HepG2 (cell line): ENCODE measurements at regions not wholly inside any gene's neighbourhood (a gene's known extent, or its start where the extent isn't known, plus 50 kb on each side); places are given as distances from the start of the nearest gene placed in this dataset.

Source experiments
- ATAC-seq: fragments of 200-7000 bp; cut with Tn5 transposase; 3 replicates; pipeline ENCODE4 v1.9.1; 2020; ENCODE audit warnings: mild to moderate bottlenecking, moderate library complexity
- BruUV-seq: library from RNA; stranded (reverse); fragments of 400-500 nt; replicated peaks from 2 replicates; lab custom pipeline; 2021; lab: Mats Ljungman, UMichigan
- CTCF ChIA-PET: fragments of 300-600 bp; formaldehyde crosslinking; extraction: SDS; loops from one replicate; lab custom pipeline; 2021; ENCODE audit warnings: low total read pairs, inconsistent platforms, low intra/inter-chr PET ratio; lab: Yijun Ruan, JAX
- POLR2A ChIA-PET: fragments of 350-600 bp; sonication (Branson Sonifier 250); formaldehyde crosslinking; loops from one replicate; lab custom pipeline; 2020; ENCODE audit warnings: antibody characterized with exemption, inconsistent platforms; lab: Yijun Ruan, JAX
- DNase-seq: peaks from one replicate; pipeline ENCODE4 v3.0.0-alpha.2; 2015; ENCODE audit warnings: low spot score
- FAIRE-seq: peaks from 3 replicates; lab custom pipeline; 2011; peaks lifted over from hg19 to GRCh38; lab: Jason Lieb, UNC
- H2AFZ ChIP-seq: one replicate; pipeline ENCODE4 v1.6.1; 2011; ENCODE audit warnings: low read length, inconsistent platforms
- H3K27ac ChIP-seq: fragments of 300-600 bp; 3 replicates; pipeline ENCODE4 v1.8.0; 2011; ENCODE audit warnings: mixed run types, mild to moderate bottlenecking, mixed read lengths, low read length, inconsistent platforms; ENCODE audit not compliant: insufficient read depth; ENCODE audit errors: extremely low read length
- H3K27me3 ChIP-seq, 2 experiments: fragments of 200-600 bp in 1 of 2; 2 replicates in 1 of 2; 3 replicates in 1 of 2; pipeline versions ENCODE4 v1.6.0 to v1.8.0; 2011; ENCODE audit warnings: low read length in 2 of 2, mild to moderate bottlenecking in 2 of 2, moderate library complexity in 2 of 2, inconsistent platforms in 1 of 2; ENCODE audit not compliant: insufficient read depth in 2 of 2, control insufficient read depth in 1 of 2
- H3K36me3 ChIP-seq, 2 experiments: fragments of 200-600 bp in 1 of 2; replicated peaks in 1 of 2; 2 replicates in 1 of 2; 3 replicates in 1 of 2; pipeline versions ENCODE4 v1.5.1 to v1.8.0; 2011; ENCODE audit warnings: low read length in 2 of 2, inconsistent platforms in 1 of 2; ENCODE audit not compliant: insufficient read depth in 2 of 2, control insufficient read depth in 1 of 2
- H3K4me1 ChIP-seq: 2 replicates; pipeline ENCODE4 v1.5.1; 2012; ENCODE audit warnings: low read length, inconsistent platforms; ENCODE audit not compliant: insufficient read depth
- H3K4me2 ChIP-seq: 2 replicates; pipeline ENCODE4 v1.6.0; 2011; ENCODE audit warnings: low read depth, low read length, inconsistent platforms
- H3K4me3 ChIP-seq, 3 experiments: fragments of 200-600 bp in 1 of 3; sonication (generic), shearing (Covaris generic) in 1 of 3; replicated peaks in 1 of 3; 2 replicates each; pipeline ENCODE4 v1.5.1; 2011 to 2016; ENCODE audit warnings: low read length in 3 of 3, inconsistent platforms in 2 of 3, low read depth in 2 of 3, mild to moderate bottlenecking in 2 of 3, control low read depth in 1 of 3, mixed read lengths in 1 of 3; ENCODE audit not compliant: insufficient read depth in 1 of 3
- H3K79me2 ChIP-seq: one replicate; pipeline ENCODE4 v1.6.1; 2011; ENCODE audit warnings: low read length, inconsistent platforms; ENCODE audit not compliant: insufficient read depth
- H3K9ac ChIP-seq: 2 replicates; pipeline ENCODE4 v1.6.0; 2011; ENCODE audit warnings: mild to moderate bottlenecking, low read depth, low read length, inconsistent platforms; ENCODE audit not compliant: insufficient read depth
- H3K9me3 ChIP-seq: 2 replicates; pipeline ENCODE4 v1.5.1; 2012; ENCODE audit warnings: mild to moderate bottlenecking, low read length
- H4K20me1 ChIP-seq: 2 replicates; pipeline ENCODE4 v1.6.0; 2011; ENCODE audit warnings: inconsistent platforms, mild to moderate bottlenecking, low read length, moderate library complexity; ENCODE audit not compliant: insufficient read depth
- HMGA1 ChIP-seq: sonication (generic); formaldehyde crosslinking; conservative IDR thresholded peaks from 2 replicates; pipeline ENCODE4 v1.4.0; 2020; ENCODE audit warnings: missing genetic modification reagents
- HNRNPL ChIP-seq: fragments of 200-400 bp; formaldehyde crosslinking; IDR thresholded peaks from 2 replicates; pipeline ENCODE4 v1.6.1; 2017; ENCODE audit warnings: mild to moderate bottlenecking, low read depth, low read length
- SPEN ChIP-seq: sonication (generic); formaldehyde crosslinking; IDR thresholded peaks from 2 replicates; pipeline ENCODE4 v1.5.1; 2020; ENCODE audit warnings: low read depth, mild to moderate bottlenecking, missing genetic modification reagents
- ZFP62 ChIP-seq: sonication (generic); formaldehyde crosslinking; IDR thresholded peaks from 2 replicates; pipeline ENCODE4 v1.4.0; 2020; ENCODE audit warnings: missing genetic modification reagents
- ZFY ChIP-seq: sonication (generic); formaldehyde crosslinking; IDR thresholded peaks from 2 replicates; pipeline ENCODE4 v1.4.0; 2020; ENCODE audit warnings: missing genetic modification reagents
- ZNF337 ChIP-seq: sonication (generic); formaldehyde crosslinking; IDR thresholded peaks from 2 replicates; pipeline ENCODE4 v1.5.1; 2020; ENCODE audit warnings: missing genetic modification reagents, low read depth, mild to moderate bottlenecking, borderline replicate concordance
- ZNF446 ChIP-seq: sonication (generic); formaldehyde crosslinking; IDR thresholded peaks from 2 replicates; pipeline ENCODE4 v1.5.0; 2020; ENCODE audit warnings: mild to moderate bottlenecking, missing genetic modification reagents
- ZNF547 ChIP-seq: sonication (generic); formaldehyde crosslinking; IDR thresholded peaks from 2 replicates; pipeline ENCODE4 v1.5.1; 2020; ENCODE audit warnings: mild to moderate bottlenecking, missing genetic modification reagents
- ZNF567 ChIP-seq: sonication (generic); formaldehyde crosslinking; IDR thresholded peaks from 2 replicates; pipeline ENCODE4 v1.8.1; 2023; ENCODE audit warnings: mild to moderate bottlenecking, missing genetic modification reagents, borderline replicate concordance
- ZNF616 ChIP-seq: sonication (generic); formaldehyde crosslinking; IDR thresholded peaks from 2 replicates; pipeline ENCODE4 v1.5.0; 2020; ENCODE audit warnings: low read depth, mild to moderate bottlenecking, missing genetic modification reagents
- ZNF652 ChIP-seq: IDR thresholded peaks from 2 replicates; pipeline ENCODE4 v1.6.1; 2016; ENCODE audit warnings: low read depth, borderline replicate concordance
- ZNF747 ChIP-seq: sonication (generic); formaldehyde crosslinking; IDR thresholded peaks from 2 replicates; pipeline ENCODE4 v1.8.1; 2023; ENCODE audit warnings: missing genetic modification reagents, mild to moderate bottlenecking, borderline replicate concordance
- ZSCAN29 ChIP-seq: sonication (generic); formaldehyde crosslinking; conservative IDR thresholded peaks from 2 replicates; pipeline ENCODE4 v1.4.0; 2020; ENCODE audit warnings: mild to moderate bottlenecking, missing genetic modification reagents
- WGBS: methylation state at CpG from one replicate; pipeline ENCODE4 v1.1.6; 2017; ENCODE audit warnings: low lambda C conversion rate; 5-methylcytosine and 5-hydroxymethylcytosine counted together
- in situ Hi-C: cut with HindIII; loops from 2 replicates; pipeline ENCODE4 v1.10.0; 2017; ENCODE audit warnings: low pct_unique_long_range_greater_than_20kb; ENCODE audit not compliant: extremely low pct_ligation_motif_present
- intact Hi-C: fragments of 100-400 bp; cut with micrococcal nuclease; formaldehyde crosslinking; loops from one replicate; pipeline ENCODE4 v1.10.0; 2022; ENCODE audit not compliant: unreplicated experiment
- TF ChIP-seq, protein P1 (sequence below): sonication (generic); formaldehyde crosslinking; IDR thresholded peaks from 2 replicates; pipeline ENCODE4 v1.8.0; 2022; ENCODE audit warnings: missing genetic modification reagents, mild to moderate bottlenecking, moderate library complexity, borderline replicate concordance
- TF ChIP-seq, protein P2 (sequence below): IDR thresholded peaks from 2 replicates; pipeline ENCODE4 v1.6.1; 2012; ENCODE audit warnings: low read length, improper control_type of control experiment
- TF ChIP-seq, protein P3 (sequence below): IDR thresholded peaks from 2 replicates; pipeline ENCODE4 v1.6.1; 2012; ENCODE audit warnings: inconsistent platforms
- TF ChIP-seq, protein P4 (sequence below): sonication (generic); formaldehyde crosslinking; conservative IDR thresholded peaks from 2 replicates; pipeline ENCODE4 v1.8.0; 2022; ENCODE audit warnings: mild to moderate bottlenecking, moderate library complexity, missing genetic modification reagents

DNA sequence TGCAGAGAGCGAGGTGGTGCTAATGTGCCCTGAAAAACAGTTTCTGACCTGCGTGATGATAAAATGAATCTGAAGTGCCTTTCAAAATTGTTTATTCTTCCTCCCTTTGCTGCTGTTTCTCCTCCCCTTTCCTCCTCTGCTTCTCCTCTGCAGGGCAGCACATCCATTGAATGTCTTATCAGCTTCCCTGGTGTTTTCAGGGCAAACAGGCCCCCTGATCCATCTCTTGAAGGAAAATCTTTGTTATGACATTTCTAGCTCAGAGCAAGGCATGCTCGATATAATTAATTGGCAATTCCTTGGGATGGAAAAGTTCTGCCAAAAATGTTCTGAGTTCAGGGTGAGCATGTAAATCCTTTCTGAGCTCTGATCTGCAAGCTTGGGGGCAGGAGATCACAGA, 364.2 kb upstream of the ZNF32 start:
- DNase-seq (no peak), FAIRE-seq (no peak), ATAC-seq (no peak)
- Histone ChIP-seq H3K79me2 (no peaks in the 10 kb centered on the region), H3K9ac (no peak overlapping the region), H3K27me3 (peaks cover 2 to 12% of the 10 kb centered on the region in 2 experiments; a peak in 2 of 5 replicates), H3K36me3 (no peaks in the 10 kb centered on the region), H3K4me2 (no peak overlapping the region), H3K9me3 (no peaks in the 10 kb centered on the region), H3K4me1 (no peaks in the 10 kb centered on the region), H3K27ac (no peak overlapping the region), H2AFZ (no peak overlapping the region), H3K4me3 (no peak overlapping the region), H4K20me1 (no peaks in the 10 kb centered on the region)
- no TSS peak for BruUV-seq
- CTCF ChIA-PET, result no interaction called here
- intact Hi-C loops (no loop called here), in situ Hi-C loops (no loop called here)
- WGBS, result 34% methylated on average over 3 of the region's 3 CpGs
- POLR2A ChIA-PET, result no interaction called here
- TF ChIP-seq ZNF337 (CRISPR knock-in tag) (no peak), ZNF747 (CRISPR knock-in tag) (no peak), ZNF652 (CRISPR knock-in tag) (no peak), SPEN (CRISPR knock-in tag) (no peak), ZFY (CRISPR knock-in tag) (no peak), ZFP62 (CRISPR knock-in tag) (no peak), ZNF446 (CRISPR knock-in tag) (no peak), HMGA1 (CRISPR knock-in tag) (no peak), ZSCAN29 (CRISPR knock-in tag) (no peak), ZNF616 (CRISPR knock-in tag) (no peak), HNRNPL (no peak), ZNF547 (no peak), ZNF567 (CRISPR knock-in tag) (no peak)
- TF ChIP-seq, protein P1, sequence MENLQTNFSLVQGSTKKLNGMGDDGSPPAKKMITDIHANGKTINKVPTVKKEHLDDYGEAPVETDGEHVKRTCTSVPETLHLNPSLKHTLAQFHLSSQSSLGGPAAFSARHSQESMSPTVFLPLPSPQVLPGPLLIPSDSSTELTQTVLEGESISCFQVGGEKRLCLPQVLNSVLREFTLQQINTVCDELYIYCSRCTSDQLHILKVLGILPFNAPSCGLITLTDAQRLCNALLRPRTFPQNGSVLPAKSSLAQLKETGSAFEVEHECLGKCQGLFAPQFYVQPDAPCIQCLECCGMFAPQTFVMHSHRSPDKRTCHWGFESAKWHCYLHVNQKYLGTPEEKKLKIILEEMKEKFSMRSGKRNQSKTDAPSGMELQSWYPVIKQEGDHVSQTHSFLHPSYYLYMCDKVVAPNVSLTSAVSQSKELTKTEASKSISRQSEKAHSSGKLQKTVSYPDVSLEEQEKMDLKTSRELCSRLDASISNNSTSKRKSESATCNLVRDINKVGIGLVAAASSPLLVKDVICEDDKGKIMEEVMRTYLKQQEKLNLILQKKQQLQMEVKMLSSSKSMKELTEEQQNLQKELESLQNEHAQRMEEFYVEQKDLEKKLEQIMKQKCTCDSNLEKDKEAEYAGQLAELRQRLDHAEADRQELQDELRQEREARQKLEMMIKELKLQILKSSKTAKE, result no peak
- TF ChIP-seq, protein P2, sequence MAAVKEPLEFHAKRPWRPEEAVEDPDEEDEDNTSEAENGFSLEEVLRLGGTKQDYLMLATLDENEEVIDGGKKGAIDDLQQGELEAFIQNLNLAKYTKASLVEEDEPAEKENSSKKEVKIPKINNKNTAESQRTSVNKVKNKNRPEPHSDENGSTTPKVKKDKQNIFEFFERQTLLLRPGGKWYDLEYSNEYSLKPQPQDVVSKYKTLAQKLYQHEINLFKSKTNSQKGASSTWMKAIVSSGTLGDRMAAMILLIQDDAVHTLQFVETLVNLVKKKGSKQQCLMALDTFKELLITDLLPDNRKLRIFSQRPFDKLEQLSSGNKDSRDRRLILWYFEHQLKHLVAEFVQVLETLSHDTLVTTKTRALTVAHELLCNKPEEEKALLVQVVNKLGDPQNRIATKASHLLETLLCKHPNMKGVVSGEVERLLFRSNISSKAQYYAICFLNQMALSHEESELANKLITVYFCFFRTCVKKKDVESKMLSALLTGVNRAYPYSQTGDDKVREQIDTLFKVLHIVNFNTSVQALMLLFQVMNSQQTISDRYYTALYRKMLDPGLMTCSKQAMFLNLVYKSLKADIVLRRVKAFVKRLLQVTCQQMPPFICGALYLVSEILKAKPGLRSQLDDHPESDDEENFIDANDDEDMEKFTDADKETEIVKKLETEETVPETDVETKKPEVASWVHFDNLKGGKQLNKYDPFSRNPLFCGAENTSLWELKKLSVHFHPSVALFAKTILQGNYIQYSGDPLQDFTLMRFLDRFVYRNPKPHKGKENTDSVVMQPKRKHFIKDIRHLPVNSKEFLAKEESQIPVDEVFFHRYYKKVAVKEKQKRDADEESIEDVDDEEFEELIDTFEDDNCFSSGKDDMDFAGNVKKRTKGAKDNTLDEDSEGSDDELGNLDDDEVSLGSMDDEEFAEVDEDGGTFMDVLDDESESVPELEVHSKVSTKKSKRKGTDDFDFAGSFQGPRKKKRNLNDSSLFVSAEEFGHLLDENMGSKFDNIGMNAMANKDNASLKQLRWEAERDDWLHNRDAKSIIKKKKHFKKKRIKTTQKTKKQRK, result no peak
- TF ChIP-seq, protein P3, sequence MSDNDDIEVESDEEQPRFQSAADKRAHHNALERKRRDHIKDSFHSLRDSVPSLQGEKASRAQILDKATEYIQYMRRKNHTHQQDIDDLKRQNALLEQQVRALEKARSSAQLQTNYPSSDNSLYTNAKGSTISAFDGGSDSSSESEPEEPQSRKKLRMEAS, result no peak
- TF ChIP-seq, protein P4, sequence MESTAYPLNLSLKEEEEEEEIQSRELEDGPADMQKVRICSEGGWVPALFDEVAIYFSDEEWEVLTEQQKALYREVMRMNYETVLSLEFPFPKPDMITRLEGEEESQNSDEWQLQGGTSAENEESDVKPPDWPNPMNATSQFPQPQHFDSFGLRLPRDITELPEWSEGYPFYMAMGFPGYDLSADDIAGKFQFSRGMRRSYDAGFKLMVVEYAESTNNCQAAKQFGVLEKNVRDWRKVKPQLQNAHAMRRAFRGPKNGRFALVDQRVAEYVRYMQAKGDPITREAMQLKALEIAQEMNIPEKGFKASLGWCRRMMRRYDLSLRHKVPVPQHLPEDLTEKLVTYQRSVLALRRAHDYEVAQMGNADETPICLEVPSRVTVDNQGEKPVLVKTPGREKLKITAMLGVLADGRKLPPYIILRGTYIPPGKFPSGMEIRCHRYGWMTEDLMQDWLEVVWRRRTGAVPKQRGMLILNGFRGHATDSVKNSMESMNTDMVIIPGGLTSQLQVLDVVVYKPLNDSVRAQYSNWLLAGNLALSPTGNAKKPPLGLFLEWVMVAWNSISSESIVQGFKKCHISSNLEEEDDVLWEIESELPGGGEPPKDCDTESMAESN (CRISPR knock-in tag), result no peak
